ENCODE measurements at regions not wholly inside any gene's neighbourhood (a gene's known extent, or its start where the extent isn't known, plus 50 kb on each side); places are given as distances from the start of the nearest gene placed in this dataset.

DNA sequence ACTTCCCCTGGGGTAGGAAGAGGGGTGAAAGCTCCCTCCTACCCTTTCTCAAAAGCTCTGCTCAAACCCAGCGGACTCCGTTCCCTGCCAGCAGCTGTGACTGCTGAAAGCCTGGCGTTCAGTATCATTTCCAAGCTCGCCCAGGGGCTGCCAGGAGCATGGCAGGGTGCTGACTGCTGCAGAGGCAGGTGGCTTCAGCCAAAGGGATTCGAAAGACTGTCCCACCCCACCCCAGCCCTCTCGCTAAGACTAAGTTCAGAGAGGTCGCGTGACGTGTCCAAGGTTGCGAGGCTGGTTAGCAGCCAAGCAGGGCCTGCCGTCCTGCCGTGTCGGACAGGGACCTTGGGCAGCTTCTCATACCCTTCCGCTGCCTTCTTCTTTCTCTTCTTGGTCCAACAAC lies 72.3 kb upstream of the RAB12 start:
- WGBS, 2 donors: 33 to 62% methylated on average over 14 of the region's 14 CpGs
- Histone ChIP-seq H3K4me1 (no peaks in the 10 kb centered on the region), H3K36me3 (ENCODE audit: low read depth, missing control alignments) (no peaks in the 10 kb centered on the region), H3K4me3 (peak overlapping the region in 1 of 2 donors; percentile 21), H3K27me3 (no peaks in the 10 kb centered on the region), H3K27ac (no peak overlapping the region), H3K9me3 (no peaks in the 10 kb centered on the region)
- intact Hi-C loops (cut with DNase I; ENCODE audit: low total_unique reads): no loop called here
- TF ChIP-seq, protein P1, sequence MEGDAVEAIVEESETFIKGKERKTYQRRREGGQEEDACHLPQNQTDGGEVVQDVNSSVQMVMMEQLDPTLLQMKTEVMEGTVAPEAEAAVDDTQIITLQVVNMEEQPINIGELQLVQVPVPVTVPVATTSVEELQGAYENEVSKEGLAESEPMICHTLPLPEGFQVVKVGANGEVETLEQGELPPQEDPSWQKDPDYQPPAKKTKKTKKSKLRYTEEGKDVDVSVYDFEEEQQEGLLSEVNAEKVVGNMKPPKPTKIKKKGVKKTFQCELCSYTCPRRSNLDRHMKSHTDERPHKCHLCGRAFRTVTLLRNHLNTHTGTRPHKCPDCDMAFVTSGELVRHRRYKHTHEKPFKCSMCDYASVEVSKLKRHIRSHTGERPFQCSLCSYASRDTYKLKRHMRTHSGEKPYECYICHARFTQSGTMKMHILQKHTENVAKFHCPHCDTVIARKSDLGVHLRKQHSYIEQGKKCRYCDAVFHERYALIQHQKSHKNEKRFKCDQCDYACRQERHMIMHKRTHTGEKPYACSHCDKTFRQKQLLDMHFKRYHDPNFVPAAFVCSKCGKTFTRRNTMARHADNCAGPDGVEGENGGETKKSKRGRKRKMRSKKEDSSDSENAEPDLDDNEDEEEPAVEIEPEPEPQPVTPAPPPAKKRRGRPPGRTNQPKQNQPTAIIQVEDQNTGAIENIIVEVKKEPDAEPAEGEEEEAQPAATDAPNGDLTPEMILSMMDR (IDR thresholded peaks at IDR 0.05): no peak
- no peak for TF ChIP-seq POLR2A (IDR thresholded peaks at IDR 0.05)
- no peak for DNase-seq

DNA sequence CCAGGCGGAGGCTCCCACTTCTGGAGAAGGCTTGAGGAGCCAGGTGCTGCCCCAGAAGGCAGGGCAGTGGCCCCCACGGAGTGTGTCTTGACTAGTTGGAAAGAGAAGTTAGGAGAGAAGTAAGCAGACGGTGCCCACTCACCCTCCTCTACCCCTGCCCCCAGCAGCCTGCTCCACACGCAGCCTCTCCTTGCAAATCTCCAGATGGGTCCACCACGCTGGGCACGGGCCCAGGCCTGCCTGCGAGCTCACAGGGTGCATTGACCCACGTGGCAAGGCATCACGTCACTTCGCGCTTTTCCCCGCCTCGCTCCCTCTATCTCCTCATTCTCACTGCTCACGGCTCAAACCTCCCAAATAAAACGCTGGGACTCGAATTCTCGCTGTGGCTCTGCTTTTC lies 71.8 kb upstream of the RAB12 start:
- no peaks in the 10 kb centered on the region for H3K9me3 ChIP-seq
- H3K27ac ChIP-seq: no peak overlapping the region
- no peak for DNase-seq
- H3K4me3 ChIP-seq: peak overlapping the region in 1 of 2 donors; percentile 21
- no peak for TF ChIP-seq POLR2A (IDR thresholded peaks at IDR 0.05)
- TF ChIP-seq, protein P1 (IDR thresholded peaks at IDR 0.05): no peak
- no peaks in the 10 kb centered on the region for H3K4me1 ChIP-seq
- H3K36me3 ChIP-seq (ENCODE audit: low read depth, missing control alignments): no peaks in the 10 kb centered on the region
- H3K27me3 ChIP-seq: no peaks in the 10 kb centered on the region
- intact Hi-C loops (cut with DNase I; ENCODE audit: low total_unique reads): no loop called here
- WGBS, 2 donors: 58 to 80% methylated on average over 17 of the region's 17 CpGs

DNA sequence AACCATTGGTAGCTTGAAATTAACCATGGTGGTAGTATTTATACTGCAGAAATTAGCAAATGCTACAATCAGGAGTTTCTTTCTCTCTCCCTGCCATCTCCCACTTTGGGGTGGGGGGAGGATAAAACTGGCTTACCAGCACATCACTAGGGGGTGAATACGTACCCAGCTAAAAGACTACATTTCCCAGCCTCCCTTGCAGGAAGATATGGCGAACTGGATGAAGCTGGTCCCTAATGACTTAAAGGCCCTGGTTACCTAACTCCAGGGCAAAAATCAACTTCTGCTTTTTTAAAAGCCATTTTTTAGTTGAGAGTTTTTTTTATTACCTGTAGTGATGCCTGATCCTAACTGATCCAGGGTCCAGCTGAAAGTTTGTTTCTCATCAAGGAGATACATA lies 70.3 kb upstream of the RAB12 start:
- TF ChIP-seq, protein P1 (IDR thresholded peaks at IDR 0.05): no peak
- TF ChIP-seq POLR2A (IDR thresholded peaks at IDR 0.05): no peak
- Histone ChIP-seq H3K9me3 (no peaks in the 10 kb centered on the region), H3K4me1 (no peaks in the 10 kb centered on the region), H3K27me3 (no peaks in the 10 kb centered on the region), H3K36me3 (ENCODE audit: low read depth, missing control alignments) (no peaks in the 10 kb centered on the region), H3K4me3 (no peak overlapping the region), H3K27ac (no peak overlapping the region)
- WGBS, 2 donors: 81 to 88% methylated on average over 2 of the region's 2 CpGs
- DNase-seq: no peak
- intact Hi-C loops (cut with DNase I; ENCODE audit: low total_unique reads): no loop called here

DNA sequence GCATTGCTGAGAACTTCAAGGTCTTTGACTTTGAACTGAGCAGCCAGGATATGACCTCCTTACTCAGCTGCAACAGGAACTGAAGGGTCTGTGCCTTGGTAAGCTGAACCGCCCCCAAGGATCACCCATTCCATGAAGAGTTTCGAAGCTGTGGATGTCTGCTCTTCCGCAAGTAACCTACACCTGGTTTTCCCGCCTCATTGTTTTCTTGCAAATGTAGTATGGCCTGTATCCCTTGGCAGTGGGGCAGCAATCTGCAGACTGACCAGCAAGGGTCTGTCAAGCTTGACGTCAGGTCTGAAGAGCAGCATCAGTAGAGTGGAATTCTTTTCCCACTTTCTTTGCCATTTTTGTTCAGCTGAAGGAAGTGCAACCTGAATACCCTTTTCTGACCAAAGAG lies 62.6 kb upstream of the RAB12 start:
- intact Hi-C loops (cut with DNase I; ENCODE audit: low total_unique reads): no loop called here
- Histone ChIP-seq H3K4me3 (no peak overlapping the region), H3K27me3 (no peaks in the 10 kb centered on the region), H3K9me3 (no peaks in the 10 kb centered on the region), H3K27ac (no peak overlapping the region), H3K4me1 (no peaks in the 10 kb centered on the region), H3K36me3 (ENCODE audit: low read depth, missing control alignments) (no peaks in the 10 kb centered on the region)
- no peak for DNase-seq
- TF ChIP-seq POLR2A (IDR thresholded peaks at IDR 0.05): no peak
- TF ChIP-seq, protein P1 (IDR thresholded peaks at IDR 0.05): no peak
- 89 to 93% methylated on average over 5 of the region's 5 CpGs for WGBS, 2 donors

GRCh38 chr18:8548186-8548585 lies 61.1 kb upstream of the RAB12 start:
- DNase-seq: no peak

More at GRCh38 chr18:8548186-8548585, 61.1 kb upstream of the RAB12 start:
- WGBS, 2 donors: 86 to 91% methylated on average over 8 of the region's 8 CpGs
- Histone ChIP-seq H3K36me3 (ENCODE audit: low read depth, missing control alignments) (no peaks in the 10 kb centered on the region), H3K4me3 (no peak overlapping the region), H3K27me3 (no peaks in the 10 kb centered on the region), H3K4me1 (no peaks in the 10 kb centered on the region), H3K27ac (no peak overlapping the region), H3K9me3 (no peaks in the 10 kb centered on the region)
- intact Hi-C loops (cut with DNase I; ENCODE audit: low total_unique reads): no loop called here
- TF ChIP-seq, protein P1 (IDR thresholded peaks at IDR 0.05): no peak
- no peak for TF ChIP-seq POLR2A (IDR thresholded peaks at IDR 0.05)

All from testis (tissue), 2 donors.